ENCODE measurements at regions not wholly inside any gene's neighbourhood (a gene's known extent, or its start where the extent isn't known, plus 50 kb on each side); places are given as distances from the start of the nearest gene placed in this dataset.
"Not testable (repeated sequence)": the region's sequence is repeated elsewhere in the genome, so short reads cannot be mapped to it uniquely, and the experiment has no call there.

DNA sequence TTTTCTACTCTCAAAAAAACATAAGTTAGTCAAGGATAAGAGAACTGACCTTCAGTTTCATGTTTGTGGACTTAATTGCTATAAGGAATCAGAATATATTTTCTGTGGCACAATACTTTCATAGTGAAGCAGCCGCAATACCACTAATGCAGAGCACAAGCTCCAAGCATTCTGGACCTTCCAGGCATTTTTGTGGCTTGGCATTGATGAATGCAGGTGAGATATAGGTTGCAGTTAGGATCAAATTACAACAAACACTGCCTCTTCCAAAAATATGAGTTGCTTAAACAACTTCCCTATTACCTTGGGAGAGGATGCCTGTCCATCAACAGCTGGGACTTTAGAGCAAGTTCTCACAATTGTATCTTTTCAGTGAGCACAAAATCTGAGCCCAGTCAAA lies 162.8 kb upstream of the RSPO3 start:
- no peak overlapping the region for H3K4me3 ChIP-seq (ENCODE audit: low read depth, low read length)
- TF ChIP-seq, protein P1, sequence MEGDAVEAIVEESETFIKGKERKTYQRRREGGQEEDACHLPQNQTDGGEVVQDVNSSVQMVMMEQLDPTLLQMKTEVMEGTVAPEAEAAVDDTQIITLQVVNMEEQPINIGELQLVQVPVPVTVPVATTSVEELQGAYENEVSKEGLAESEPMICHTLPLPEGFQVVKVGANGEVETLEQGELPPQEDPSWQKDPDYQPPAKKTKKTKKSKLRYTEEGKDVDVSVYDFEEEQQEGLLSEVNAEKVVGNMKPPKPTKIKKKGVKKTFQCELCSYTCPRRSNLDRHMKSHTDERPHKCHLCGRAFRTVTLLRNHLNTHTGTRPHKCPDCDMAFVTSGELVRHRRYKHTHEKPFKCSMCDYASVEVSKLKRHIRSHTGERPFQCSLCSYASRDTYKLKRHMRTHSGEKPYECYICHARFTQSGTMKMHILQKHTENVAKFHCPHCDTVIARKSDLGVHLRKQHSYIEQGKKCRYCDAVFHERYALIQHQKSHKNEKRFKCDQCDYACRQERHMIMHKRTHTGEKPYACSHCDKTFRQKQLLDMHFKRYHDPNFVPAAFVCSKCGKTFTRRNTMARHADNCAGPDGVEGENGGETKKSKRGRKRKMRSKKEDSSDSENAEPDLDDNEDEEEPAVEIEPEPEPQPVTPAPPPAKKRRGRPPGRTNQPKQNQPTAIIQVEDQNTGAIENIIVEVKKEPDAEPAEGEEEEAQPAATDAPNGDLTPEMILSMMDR (IDR thresholded peaks at IDR 0.05; ENCODE audit: low read depth, low read length): no peak

DNA sequence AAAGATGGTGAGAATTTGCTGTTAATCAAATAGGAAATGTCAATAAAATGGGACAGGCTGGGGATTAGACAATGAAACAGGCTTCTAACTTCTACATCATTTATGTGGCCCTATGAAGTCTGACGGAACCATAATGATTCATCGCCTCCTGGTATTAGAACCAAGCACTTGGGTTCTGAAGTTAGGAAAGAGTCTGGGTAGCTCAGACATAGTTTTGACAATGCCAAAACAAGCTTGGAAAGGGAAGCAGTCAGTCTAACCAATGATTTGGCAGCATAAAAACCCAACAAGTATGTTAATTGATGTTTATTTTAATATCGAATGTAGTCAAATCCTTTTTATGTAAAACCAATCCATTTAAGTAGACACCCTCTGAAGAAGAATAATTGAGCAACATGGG lies 160.8 kb upstream of the RSPO3 start:
- H3K4me3 ChIP-seq (ENCODE audit: low read depth, low read length): no peak overlapping the region
- TF ChIP-seq, protein P1 (IDR thresholded peaks at IDR 0.05; ENCODE audit: low read depth, low read length): no peak

DNA sequence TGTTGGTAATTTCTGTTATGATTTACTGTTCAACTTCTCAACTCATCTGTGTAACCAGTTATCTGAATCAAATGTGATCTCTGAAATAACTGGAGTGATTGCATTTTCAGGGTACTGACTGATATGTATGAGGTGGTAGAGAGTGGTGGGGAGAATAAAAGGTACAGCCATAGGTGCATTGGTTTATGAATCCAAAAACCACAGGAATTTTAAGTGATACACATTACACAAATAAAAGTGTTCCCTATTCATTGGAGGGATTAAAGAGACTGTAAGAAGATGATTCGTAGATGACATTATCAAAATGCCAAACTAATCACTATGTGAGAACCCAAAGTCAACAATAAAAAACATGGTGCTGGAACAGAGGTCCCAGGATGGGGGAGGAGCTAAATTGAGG lies 158.7 kb upstream of the RSPO3 start:
- TF ChIP-seq, protein P1 (IDR thresholded peaks at IDR 0.05; ENCODE audit: low read depth, low read length): no peak
- no peak overlapping the region for H3K4me3 ChIP-seq (ENCODE audit: low read depth, low read length)

DNA sequence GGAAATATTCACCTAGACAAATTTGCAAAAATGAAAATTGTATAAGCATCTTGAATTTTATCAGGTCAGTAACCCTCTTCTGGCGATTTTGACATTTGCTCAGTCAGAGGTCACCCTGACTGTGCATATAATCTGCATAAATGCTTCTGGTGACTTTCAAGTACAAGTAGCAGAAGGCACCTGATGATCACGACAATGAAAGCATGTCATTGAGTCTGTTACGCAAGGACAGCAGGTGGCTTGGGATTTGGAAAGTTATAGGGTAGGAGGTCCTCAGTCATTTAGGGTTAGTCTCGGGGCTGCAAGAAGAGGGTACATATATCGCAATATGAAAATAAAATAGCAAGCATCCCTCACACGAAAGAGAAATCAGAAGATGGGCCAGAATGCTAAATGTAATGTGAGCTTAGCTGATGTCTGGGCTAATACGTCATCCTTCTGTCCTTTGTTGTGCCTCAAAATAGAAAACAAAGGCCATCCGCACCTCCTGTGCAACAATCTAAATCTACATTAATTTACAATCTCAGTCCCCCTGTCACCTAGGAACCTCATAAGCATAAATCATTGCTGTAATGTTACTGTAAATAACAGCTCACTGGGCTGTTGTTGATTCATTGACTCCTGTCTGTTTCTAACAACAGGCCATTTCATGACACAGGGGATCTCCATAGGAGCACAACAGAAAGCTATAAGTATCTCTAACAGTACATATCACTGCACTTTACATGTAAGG lies 155.2 kb upstream of the RSPO3 start:
- TF ChIP-seq, protein P1 (IDR thresholded peaks at IDR 0.05; ENCODE audit: low read depth, low read length): no peak
- H3K4me3 ChIP-seq (ENCODE audit: low read depth, low read length): no peak overlapping the region

DNA sequence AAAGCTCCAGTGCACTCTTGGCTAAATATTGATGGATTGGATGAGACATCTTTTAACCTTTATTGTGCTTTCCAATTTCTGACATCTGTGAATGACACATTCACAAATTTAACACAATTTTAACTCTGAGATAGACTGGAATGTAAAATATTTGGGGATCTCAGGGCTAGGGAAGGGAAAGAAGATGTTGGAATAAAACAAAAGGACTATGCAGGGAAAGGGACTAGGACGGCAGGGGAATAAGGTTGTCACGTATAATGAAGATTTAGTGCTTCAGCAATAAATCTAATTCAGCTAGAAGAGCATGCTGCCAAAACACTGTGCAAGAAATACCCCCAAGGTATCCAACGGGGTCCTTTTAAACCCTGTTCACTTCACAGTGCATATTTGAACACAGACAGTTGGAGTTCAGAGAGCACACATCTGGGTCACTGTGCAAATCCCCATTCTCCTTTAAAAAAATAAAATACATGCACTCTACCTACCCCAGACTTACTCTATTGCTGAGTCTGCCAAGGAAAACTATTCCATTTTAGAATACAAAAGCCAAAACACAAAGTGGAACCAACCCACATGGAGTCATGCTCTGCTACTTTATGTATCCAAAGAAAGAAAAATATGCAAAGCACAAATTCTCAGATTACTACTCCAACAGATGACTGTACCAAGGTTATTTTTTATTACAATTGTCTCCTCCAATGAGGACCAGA lies 151.0 kb upstream of the RSPO3 start:
- H3K4me3 ChIP-seq (ENCODE audit: low read depth, low read length): no peak overlapping the region
- TF ChIP-seq, protein P1 (IDR thresholded peaks at IDR 0.05; ENCODE audit: low read depth, low read length): no peak

DNA sequence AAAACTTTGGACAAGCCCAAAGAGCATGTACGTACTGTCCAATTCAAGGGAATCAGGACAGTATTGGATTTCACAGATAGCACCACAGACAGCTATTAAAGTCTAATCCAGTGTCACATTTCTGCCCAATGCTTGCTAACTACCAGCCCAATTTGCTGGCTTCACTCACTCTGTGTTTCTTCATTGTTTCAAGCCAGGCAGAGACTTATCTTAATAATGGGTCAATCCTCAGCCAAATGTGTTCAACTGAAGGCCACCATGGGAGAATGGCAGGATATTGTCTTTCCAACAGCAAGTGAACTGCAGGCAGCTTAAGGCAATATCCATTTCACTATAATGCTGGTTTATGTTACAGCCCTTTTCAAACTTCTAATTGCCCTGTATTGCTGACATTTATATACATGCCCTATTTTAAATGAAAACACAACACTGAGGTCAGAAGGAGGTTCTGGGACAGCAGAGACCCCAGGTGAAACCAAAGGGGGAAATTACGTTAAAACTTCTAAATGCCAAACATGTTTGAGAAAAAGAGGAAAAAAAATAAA lies 142.1 kb upstream of the RSPO3 start:
- TF ChIP-seq, protein P1 (IDR thresholded peaks at IDR 0.05; ENCODE audit: low read depth, low read length): no peak
- no peak overlapping the region for H3K4me3 ChIP-seq (ENCODE audit: low read depth, low read length)

DNA sequence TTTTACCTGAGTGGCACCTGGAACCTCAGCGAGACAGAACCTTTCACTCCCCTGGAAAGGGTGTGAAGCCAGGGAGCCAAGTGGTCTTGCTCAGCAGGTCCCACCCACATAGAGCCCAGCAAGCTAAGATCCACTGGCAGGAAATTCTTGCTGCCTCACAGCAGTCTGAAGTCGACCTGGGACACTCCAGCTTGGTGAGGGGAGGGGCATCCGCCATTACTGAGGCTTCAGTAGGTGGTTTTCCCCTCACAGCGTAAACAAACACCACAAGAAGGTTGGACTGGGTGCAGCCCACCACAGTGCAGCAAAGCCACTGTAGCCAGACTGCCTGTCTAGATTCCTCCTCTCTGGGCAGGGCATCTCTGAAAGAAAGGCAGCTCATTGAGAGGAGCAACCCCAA lies 134.7 kb upstream of the RSPO3 start:
- no peak overlapping the region for H3K4me3 ChIP-seq (ENCODE audit: low read depth, low read length)
- TF ChIP-seq, protein P1 (IDR thresholded peaks at IDR 0.05; ENCODE audit: low read depth, low read length): no peak

DNA sequence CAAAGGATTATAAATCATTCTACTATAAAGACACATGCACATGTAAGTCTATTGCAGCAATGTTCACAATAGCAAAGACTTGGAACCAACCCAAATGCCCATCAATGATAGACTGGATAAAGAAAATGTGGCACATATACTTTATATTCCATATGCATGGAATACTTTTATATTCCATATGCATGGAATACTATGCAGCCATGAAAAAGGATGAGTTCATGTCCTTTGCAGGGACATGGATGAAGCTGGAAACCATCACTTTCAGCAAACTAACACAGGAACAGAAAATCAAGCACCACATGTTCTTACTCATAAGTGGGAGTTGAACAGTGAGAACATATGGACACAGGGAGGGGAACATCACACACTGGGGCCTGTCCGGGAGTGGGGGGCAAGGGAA lies 130.3 kb upstream of the RSPO3 start:
- not testable (repeated sequence) for H3K4me3 ChIP-seq (ENCODE audit: low read depth, low read length)
